Pancreas (tissue), 10 donors: ENCODE measurements at regions not wholly inside any gene's neighbourhood (a gene's known extent, or its start where the extent isn't known, plus 50 kb on each side); places are given as distances from the start of the nearest gene placed in this dataset.

Experiments used
- ATAC-seq, 4 donors: fragments of 200-7000 bp; cut with Tn5 transposase; one replicate each; pipeline versions ENCODE4 v1.8.0 to v1.9.1; 2020; ENCODE audit warnings: mild to moderate bottlenecking in 4 of 4, moderate library complexity in 4 of 4
- DNase-seq, 6 donors: peaks; one replicate each; pipeline ENCODE4 v3.0.0-alpha.2; 2020
- FAIRE-seq: peaks from 2 replicates; lab custom pipeline; 2012; peaks lifted over from hg19 to GRCh38; lab: Jason Lieb, UNC
- H3K27ac ChIP-seq, 4 donors: fragments of 200-600 bp; sonication (generic); 1 replicate in 3 of 4; 2 replicates in 1 of 4; pipeline versions ENCODE4 v1.5.0 to v1.8.0; 2020
- H3K27me3 ChIP-seq, 4 donors: fragments of 200-600 bp; one replicate each; pipeline ENCODE4 v1.8.0; 2021
- H3K36me3 ChIP-seq, 3 donors: fragments of 200-600 bp; sonication (generic) in 1 of 3; one replicate each; pipeline versions ENCODE4 v1.5.0 to v1.8.0; 2020 to 2021
- H3K4me1 ChIP-seq, 3 donors: fragments of 200-600 bp; one replicate each; pipeline ENCODE4 v1.8.0; 2021
- H3K4me3 ChIP-seq, 4 donors: fragments of 200-600 bp; sonication (generic) in 2 of 4; one replicate each; pipeline versions ENCODE4 v1.5.0 to v1.8.0; 2020 to 2021
- H3K9me3 ChIP-seq, 4 donors: fragments of 200-600 bp; one replicate each; pipeline ENCODE4 v1.8.0; 2021
- CTCF ChIP-seq, 4 donors: fragments of 200-600 bp; sonication (generic) in 3 of 4; IDR thresholded peaks; one replicate each; pipeline versions ENCODE4 v1.5.0 to v1.8.0; 2021; ENCODE audit warnings: antibody characterized with exemption in 4 of 4
- WGBS, 2 donors: extraction: QIAGEN DNeasy Blood & Tissue Kit; methylation state at CpG; one replicate each; pipeline ENCODE4 v1.1.7; 2013; 5-methylcytosine and 5-hydroxymethylcytosine counted together
- intact Hi-C, 3 donors: fragments of 100-400 bp; cut with DNase I; formaldehyde crosslinking; loops; one replicate each; pipeline versions ENCODE4 v1.11.1 to v1.14.2; 2022
- donor health status: healthy with polysubstance abuse.
- donor health status: DM: no; HTN: no; CAD: no; lungs with moderate emphysema.
- donor health status: DM: no; HTN: no; CAD: no.
- donor health status: control.
- donor health status: control.
- donor health status: Bipolar disorder and iron deficiency.
- donor health status: DM: yes; HTN: yes; CAD: no.
- donor health status: DM: no; HTN: no; CAD: no.
- donor health status: DM: no; HTN: no; CAD: no.
- donor health status: DM: yes; HTN: yes; CAD: no.

- WGBS, 2 donors: 74 to 77% methylated on average over 6 of the region's 6 CpGs
- Histone ChIP-seq H3K9me3 (no peaks in the 10 kb centered on the region), H3K27ac (no peak overlapping the region), H3K36me3 (no peaks in the 10 kb centered on the region), H3K27me3 (no peaks in the 10 kb centered on the region), H3K4me3 (no peak overlapping the region), H3K4me1 (no peaks in the 10 kb centered on the region)
- ATAC-seq: no peak
- intact Hi-C loops: no loop called here
- TF ChIP-seq CTCF (IDR thresholded peaks at IDR 0.05): no peak
- DNase-seq: no peak
- FAIRE-seq: no peak
Measured at GRCh38 chr1:30539884-30540283, 183.5 kb downstream of the MATN1 start.

- no peak overlapping the region for H3K4me3 ChIP-seq
- H3K27ac ChIP-seq: no peak overlapping the region
- intact Hi-C loops: no loop called here
- no peak for TF ChIP-seq CTCF (IDR thresholded peaks at IDR 0.05)
- H3K9me3 ChIP-seq: no peaks in the 10 kb centered on the region
- no peak for ATAC-seq
- FAIRE-seq: no peak
- no peaks in the 10 kb centered on the region for H3K4me1 ChIP-seq
- 57 to 68% methylated on average over 8 of the region's 8 CpGs for WGBS, 2 donors
- H3K27me3 ChIP-seq: no peaks in the 10 kb centered on the region
- H3K36me3 ChIP-seq: no peaks in the 10 kb centered on the region
- no peak for DNase-seq
Measured at GRCh38 chr1:30538993-30539867, 184.2 kb downstream of the MATN1 start.

- WGBS, 2 donors: 67 to 80% methylated on average over 12 of the region's 12 CpGs
- Histone ChIP-seq H3K36me3 (no peaks in the 10 kb centered on the region), H3K4me1 (no peaks in the 10 kb centered on the region), H3K27me3 (no peaks in the 10 kb centered on the region), H3K9me3 (no peaks in the 10 kb centered on the region), H3K27ac (no peak overlapping the region), H3K4me3 (no peak overlapping the region)
- ATAC-seq (no peak), DNase-seq (no peak), FAIRE-seq (no peak)
- intact Hi-C loops: no loop called here
- TF ChIP-seq CTCF (IDR thresholded peaks at IDR 0.05): no peak
Measured at GRCh38 chr1:30538226-30538992, 185.0 kb downstream of the MATN1 start.

- WGBS, 2 donors: 77 to 88% methylated on average over 3 of the region's 3 CpGs
- DNase-seq (no peak), FAIRE-seq (no peak), ATAC-seq (no peak)
- H3K4me3 ChIP-seq: no peak overlapping the region
- H3K4me1 ChIP-seq: no peaks in the 10 kb centered on the region
- no peaks in the 10 kb centered on the region for H3K9me3 ChIP-seq
- no peak for TF ChIP-seq CTCF (IDR thresholded peaks at IDR 0.05)
- intact Hi-C loops: no loop called here
- H3K27me3 ChIP-seq: no peaks in the 10 kb centered on the region
- H3K27ac ChIP-seq: no peak overlapping the region
- H3K36me3 ChIP-seq: no peaks in the 10 kb centered on the region
Measured at GRCh38 chr1:30537279-30537678, 186.1 kb downstream of the MATN1 start.
